DOHH2 (cell line): ENCODE measurements at regions not wholly inside any gene's neighbourhood (a gene's known extent, or its start where the extent isn't known, plus 50 kb on each side); places are given as distances from the start of the nearest gene placed in this dataset.

Experiments
- H3F3A ChIP-seq: fragments of 200-600 bp; sonication (generic), shearing (Covaris generic); 2 replicates; pipeline ENCODE4 v1.6.0; 2016; ENCODE audit warnings: antibody characterized with exemption, mild to moderate bottlenecking; ENCODE audit not compliant: control insufficient read depth, insufficient read depth
- H3K27ac ChIP-seq: fragments of 200-600 bp; sonication (generic); 2 replicates; pipeline ENCODE4 v1.5.1; 2014; ENCODE audit warnings: low read depth, mild to moderate bottlenecking, low read length, moderate library complexity
- H3K27me3 ChIP-seq: fragments of 200-600 bp; sonication (generic); 2 replicates; pipeline ENCODE4 v1.6.1; 2014; ENCODE audit warnings: mild to moderate bottlenecking, low read length, mixed read lengths; ENCODE audit not compliant: control insufficient read depth
- H3K36me3 ChIP-seq: fragments of 200-600 bp; sonication (generic); 2 replicates; pipeline ENCODE4 v1.6.1; 2014; ENCODE audit warnings: mild to moderate bottlenecking, low read length, moderate library complexity, mixed read lengths; ENCODE audit not compliant: control insufficient read depth
- H3K4me1 ChIP-seq: fragments of 200-600 bp; sonication (generic); 2 replicates; pipeline ENCODE4 v1.6.1; 2014; ENCODE audit warnings: mild to moderate bottlenecking, low read length, mixed read lengths; ENCODE audit not compliant: control insufficient read depth
- H3K4me2 ChIP-seq: fragments of 200-600 bp; sonication (generic); 2 replicates; pipeline ENCODE4 v1.6.0; 2014; ENCODE audit warnings: mild to moderate bottlenecking, low read length, moderate library complexity
- H3K4me3 ChIP-seq: fragments of 200-600 bp; sonication (generic); 2 replicates; pipeline ENCODE4 v1.5.1; 2014; ENCODE audit warnings: mild to moderate bottlenecking, low read length, mixed read lengths
- H3K79me2 ChIP-seq: fragments of 200-600 bp; sonication (generic); 2 replicates; pipeline ENCODE4 v1.6.1; 2014; ENCODE audit warnings: mild to moderate bottlenecking, low read length, mixed read lengths; ENCODE audit not compliant: control insufficient read depth
- H3K9me2 ChIP-seq: fragments of 200-600 bp; sonication (generic); replicated peaks from 2 replicates; pipeline ENCODE4 v1.6.1; 2014; ENCODE audit warnings: mild to moderate bottlenecking, low read length, mixed read lengths; ENCODE audit not compliant: control insufficient read depth
- H3K9me3 ChIP-seq: fragments of 200-600 bp; sonication (generic); 2 replicates; pipeline ENCODE4 v1.6.1; 2014; ENCODE audit warnings: antibody characterized with exemption, low read length, mixed read lengths; ENCODE audit not compliant: control insufficient read depth, insufficient read depth
- H4K20me1 ChIP-seq: fragments of 200-600 bp; sonication (generic); 2 replicates; pipeline ENCODE4 v1.6.0; 2014; ENCODE audit warnings: low read depth, mild to moderate bottlenecking, antibody characterized with exemption, low read length, moderate library complexity; ENCODE audit not compliant: control insufficient read depth, insufficient read depth
- CTCF ChIP-seq: fragments of 200-600 bp; sonication (generic); IDR thresholded peaks from one replicate; pipeline ENCODE4 v1.5.1; 2014; ENCODE audit warnings: antibody characterized with exemption, mild to moderate bottlenecking, low read depth, low read length; ENCODE audit not compliant: poor library complexity, severe bottlenecking
- EZH2phosphoT487 ChIP-seq: fragments of 200-600 bp; sonication (generic); IDR thresholded peaks from 2 replicates; pipeline ENCODE4 v1.6.1; 2017; ENCODE audit warnings: borderline replicate concordance, mild to moderate bottlenecking, antibody characterized with exemption, low read length, moderate library complexity, mixed read lengths

- Histone ChIP-seq H3K4me1 (no peaks in the 10 kb centered on the region), H3K36me3 (no peaks in the 10 kb centered on the region), H3F3A (no peaks in the 10 kb centered on the region), H3K9me2 (no peaks in the 10 kb centered on the region), H3K79me2 (no peaks in the 10 kb centered on the region), H3K9me3 (no peaks in the 10 kb centered on the region), H4K20me1 (no peaks in the 10 kb centered on the region), H3K27me3 (no peaks in the 10 kb centered on the region), H3K4me2 (no peak overlapping the region), H3K4me3 (no peak overlapping the region), H3K27ac (no peak overlapping the region)
- TF ChIP-seq EZH2phosphoT487 (no peak), CTCF (no peak)
Observed at GRCh38 chr3:20657560-20657959, 471.6 kb upstream of the SGO1 start.

- H3K4me3 ChIP-seq = no peak overlapping the region
- TF ChIP-seq EZH2phosphoT487 (no peak), CTCF (no peak)
Observed at GRCh38 chr3:20652231-20652986, 466.4 kb upstream of the SGO1 start.

GRCh38 chr3:20648921-20649381 lies 462.9 kb upstream of the SGO1 start:
- H3K79me2 ChIP-seq = no peaks in the 10 kb centered on the region
- TF ChIP-seq EZH2phosphoT487 = no peak
- TF ChIP-seq CTCF = no peak
- H4K20me1 ChIP-seq = no peaks in the 10 kb centered on the region
- H3K4me2 ChIP-seq = no peak overlapping the region
- no peak overlapping the region for H3K4me3 ChIP-seq
- no peak overlapping the region for H3K27ac ChIP-seq
- H3K36me3 ChIP-seq = no peaks in the 10 kb centered on the region
- no peaks in the 10 kb centered on the region for H3K27me3 ChIP-seq
- no peaks in the 10 kb centered on the region for H3K9me2 ChIP-seq
- H3K9me3 ChIP-seq = no peaks in the 10 kb centered on the region
- no peaks in the 10 kb centered on the region for H3K4me1 ChIP-seq
- H3F3A ChIP-seq = no peaks in the 10 kb centered on the region

More at GRCh38 chr3:20652231-20652986, 466.4 kb upstream of the SGO1 start:
- H3F3A ChIP-seq = no peaks in the 10 kb centered on the region
- no peak overlapping the region for H3K4me2 ChIP-seq
- H3K9me2 ChIP-seq = no peaks in the 10 kb centered on the region
- H3K36me3 ChIP-seq = no peaks in the 10 kb centered on the region
- H3K4me1 ChIP-seq = no peaks in the 10 kb centered on the region
- no peak overlapping the region for H3K27ac ChIP-seq
- H3K9me3 ChIP-seq = no peaks in the 10 kb centered on the region
- no peaks in the 10 kb centered on the region for H3K27me3 ChIP-seq
- no peaks in the 10 kb centered on the region for H3K79me2 ChIP-seq
- H4K20me1 ChIP-seq = no peaks in the 10 kb centered on the region
